PFSK-1 (cell line): ENCODE measurements at regions not wholly inside any gene's neighbourhood (a gene's known extent, or its start where the extent isn't known, plus 50 kb on each side); places are given as distances from the start of the nearest gene placed in this dataset.

Source experiments
- FOXP2 ChIP-seq: optimal IDR thresholded peaks from 2 replicates; pipeline ENCODE3; 2011; ENCODE audit warnings: borderline replicate concordance, control low read depth, inconsistent platforms; ENCODE audit not compliant: insufficient read depth; ENCODE audit errors: extremely low read length, extremely low read depth
- POLR2AphosphoS5 ChIP-seq: IDR thresholded peaks from 2 replicates; pipeline ENCODE4 v1.6.1; 2012; ENCODE audit warnings: low read depth, mild to moderate bottlenecking, control low read depth, low read length, moderate library complexity
- SIN3A ChIP-seq: IDR thresholded peaks from 2 replicates; pipeline ENCODE4 v1.6.1; 2012; ENCODE audit warnings: mild to moderate bottlenecking, low read length, moderate library complexity, borderline replicate concordance; ENCODE audit not compliant: insufficient read depth
- TAF1 ChIP-seq: IDR thresholded peaks from 2 replicates; pipeline ENCODE4 v1.6.1; 2012; ENCODE audit warnings: low read length, control low read depth, borderline replicate concordance; ENCODE audit not compliant: insufficient read depth
- TF ChIP-seq, protein P1 (sequence below), 2 experiments: IDR thresholded peaks; 2 replicates each; pipeline versions ENCODE4 v1.6.1 to v1.8.0; 2011 to 2012; ENCODE audit warnings: low read depth in 2 of 2, low read length in 2 of 2, control low read depth in 1 of 2, inconsistent platforms in 1 of 2, mild to moderate bottlenecking in 1 of 2, moderate library complexity in 1 of 2; ENCODE audit not compliant: insufficient read depth in 1 of 2

DNA sequence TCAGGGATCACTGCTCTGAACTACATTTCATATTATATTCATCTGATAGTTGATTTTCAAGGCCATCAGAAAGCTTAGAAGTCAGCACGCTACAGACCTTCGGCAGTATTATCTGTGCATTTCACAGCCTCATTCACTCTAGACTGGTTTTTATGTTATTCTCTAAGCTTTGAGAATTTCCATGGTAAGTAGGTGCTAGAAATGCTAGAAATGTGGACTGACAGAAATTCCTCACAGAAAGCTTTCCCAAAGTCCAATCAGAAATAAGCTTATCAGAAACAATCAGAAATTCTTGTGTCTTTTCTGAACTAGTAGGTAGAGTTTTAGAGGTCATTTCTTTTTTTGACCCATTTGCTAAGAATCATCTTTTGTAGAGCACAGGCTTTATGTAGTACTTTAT, 176.6 kb downstream of the TMTC3 start:
- TF ChIP-seq TAF1 (no peak), SIN3A (no peak), POLR2AphosphoS5 (no peak), FOXP2 (no peak)
- TF ChIP-seq, protein P1, sequence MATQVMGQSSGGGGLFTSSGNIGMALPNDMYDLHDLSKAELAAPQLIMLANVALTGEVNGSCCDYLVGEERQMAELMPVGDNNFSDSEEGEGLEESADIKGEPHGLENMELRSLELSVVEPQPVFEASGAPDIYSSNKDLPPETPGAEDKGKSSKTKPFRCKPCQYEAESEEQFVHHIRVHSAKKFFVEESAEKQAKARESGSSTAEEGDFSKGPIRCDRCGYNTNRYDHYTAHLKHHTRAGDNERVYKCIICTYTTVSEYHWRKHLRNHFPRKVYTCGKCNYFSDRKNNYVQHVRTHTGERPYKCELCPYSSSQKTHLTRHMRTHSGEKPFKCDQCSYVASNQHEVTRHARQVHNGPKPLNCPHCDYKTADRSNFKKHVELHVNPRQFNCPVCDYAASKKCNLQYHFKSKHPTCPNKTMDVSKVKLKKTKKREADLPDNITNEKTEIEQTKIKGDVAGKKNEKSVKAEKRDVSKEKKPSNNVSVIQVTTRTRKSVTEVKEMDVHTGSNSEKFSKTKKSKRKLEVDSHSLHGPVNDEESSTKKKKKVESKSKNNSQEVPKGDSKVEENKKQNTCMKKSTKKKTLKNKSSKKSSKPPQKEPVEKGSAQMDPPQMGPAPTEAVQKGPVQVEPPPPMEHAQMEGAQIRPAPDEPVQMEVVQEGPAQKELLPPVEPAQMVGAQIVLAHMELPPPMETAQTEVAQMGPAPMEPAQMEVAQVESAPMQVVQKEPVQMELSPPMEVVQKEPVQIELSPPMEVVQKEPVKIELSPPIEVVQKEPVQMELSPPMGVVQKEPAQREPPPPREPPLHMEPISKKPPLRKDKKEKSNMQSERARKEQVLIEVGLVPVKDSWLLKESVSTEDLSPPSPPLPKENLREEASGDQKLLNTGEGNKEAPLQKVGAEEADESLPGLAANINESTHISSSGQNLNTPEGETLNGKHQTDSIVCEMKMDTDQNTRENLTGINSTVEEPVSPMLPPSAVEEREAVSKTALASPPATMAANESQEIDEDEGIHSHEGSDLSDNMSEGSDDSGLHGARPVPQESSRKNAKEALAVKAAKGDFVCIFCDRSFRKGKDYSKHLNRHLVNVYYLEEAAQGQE (IDR thresholded peaks at IDR 0.05; ENCODE audit: insufficient read depth in 1 of 2, low read depth in 2 of 2, low read length in 2 of 2): no peak

DNA sequence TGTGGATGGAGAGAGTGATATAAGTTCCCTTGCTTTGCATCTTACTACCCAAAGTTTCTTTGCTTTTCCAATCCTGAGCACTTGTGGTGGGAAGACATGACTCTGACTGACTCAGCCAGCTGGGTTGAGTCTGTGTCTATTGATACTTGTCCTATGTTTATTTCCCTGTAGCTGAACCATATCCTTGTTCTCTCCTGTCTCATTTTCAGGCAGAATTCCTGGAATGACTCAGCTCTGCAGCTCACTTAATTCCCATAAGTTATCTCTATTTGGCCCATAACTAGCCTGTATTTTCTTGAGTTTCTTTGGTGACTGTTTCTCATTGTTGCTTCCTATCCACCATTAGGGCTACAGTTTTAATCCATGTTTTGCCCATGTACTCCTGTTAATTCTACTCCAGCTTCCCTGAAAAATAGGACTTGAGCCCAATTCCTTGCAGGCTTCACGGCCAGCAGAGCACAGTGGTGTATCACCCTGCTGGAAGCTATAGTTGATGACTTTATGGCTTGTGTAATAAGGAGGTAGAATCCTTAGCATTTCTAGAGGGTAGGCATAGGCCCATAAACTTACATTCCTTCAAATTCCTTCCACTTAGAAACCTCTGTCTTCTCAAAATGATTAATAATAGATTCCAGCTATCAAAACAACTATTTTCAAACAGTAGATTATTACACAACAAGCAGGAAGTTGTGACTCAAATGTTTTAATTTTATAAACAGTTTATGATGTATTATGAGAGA, 183.1 kb downstream of the TMTC3 start:
- TF ChIP-seq SIN3A: no peak
- TF ChIP-seq TAF1: no peak
- no peak for TF ChIP-seq POLR2AphosphoS5
- TF ChIP-seq FOXP2: no peak
- TF ChIP-seq, protein P1 (IDR thresholded peaks at IDR 0.05; ENCODE audit: insufficient read depth in 1 of 2, low read depth in 2 of 2, low read length in 2 of 2): no peak

DNA sequence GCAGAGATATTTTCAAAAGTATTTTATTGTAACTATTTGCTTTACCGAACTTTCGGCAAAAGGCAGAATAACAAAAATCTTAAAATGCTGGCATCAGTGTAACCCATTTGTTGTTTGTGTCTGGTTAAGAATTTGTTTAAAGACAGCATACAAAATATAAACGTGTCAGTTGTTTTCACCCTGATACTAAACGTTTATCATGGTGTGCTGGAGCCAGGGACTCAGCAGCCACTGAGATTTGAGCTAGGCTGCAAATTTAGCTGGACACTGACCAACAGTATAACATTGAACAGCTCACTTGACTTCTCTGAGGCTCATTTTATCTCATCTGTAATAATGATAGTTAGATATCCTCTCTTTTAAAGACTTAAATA, 183.7 kb downstream of the TMTC3 start:
- TF ChIP-seq FOXP2 (no peak), TAF1 (no peak), POLR2AphosphoS5 (no peak), SIN3A (no peak)
- TF ChIP-seq, protein P1 (IDR thresholded peaks at IDR 0.05; ENCODE audit: insufficient read depth in 1 of 2, low read depth in 2 of 2, low read length in 2 of 2): no peak

DNA sequence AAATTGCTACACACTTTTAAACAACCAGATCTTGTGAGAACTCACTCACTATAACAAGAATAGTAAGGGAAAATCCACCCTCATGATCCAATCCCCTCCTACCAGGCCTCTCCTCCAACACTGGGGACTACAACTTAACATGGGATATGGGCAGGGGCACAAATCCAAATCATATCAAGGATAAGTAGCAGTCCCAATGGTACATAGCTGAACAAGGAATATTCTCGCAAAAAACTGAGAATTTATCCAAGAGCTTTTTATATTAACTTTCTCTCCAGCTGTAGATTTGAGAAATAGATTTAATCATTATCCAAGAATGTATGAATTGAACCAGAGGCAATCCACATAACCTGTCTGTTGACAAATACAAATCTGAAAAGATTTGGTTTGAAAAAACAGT, 185.2 kb downstream of the TMTC3 start:
- TF ChIP-seq, protein P1 (IDR thresholded peaks at IDR 0.05; ENCODE audit: insufficient read depth in 1 of 2, low read depth in 2 of 2, low read length in 2 of 2): no peak
- TF ChIP-seq TAF1 (no peak), POLR2AphosphoS5 (no peak), FOXP2 (no peak)
